ENCODE measurements at regions not wholly inside any gene's neighbourhood (a gene's known extent, or its start where the extent isn't known, plus 50 kb on each side); places are given as distances from the start of the nearest gene placed in this dataset.

DNA sequence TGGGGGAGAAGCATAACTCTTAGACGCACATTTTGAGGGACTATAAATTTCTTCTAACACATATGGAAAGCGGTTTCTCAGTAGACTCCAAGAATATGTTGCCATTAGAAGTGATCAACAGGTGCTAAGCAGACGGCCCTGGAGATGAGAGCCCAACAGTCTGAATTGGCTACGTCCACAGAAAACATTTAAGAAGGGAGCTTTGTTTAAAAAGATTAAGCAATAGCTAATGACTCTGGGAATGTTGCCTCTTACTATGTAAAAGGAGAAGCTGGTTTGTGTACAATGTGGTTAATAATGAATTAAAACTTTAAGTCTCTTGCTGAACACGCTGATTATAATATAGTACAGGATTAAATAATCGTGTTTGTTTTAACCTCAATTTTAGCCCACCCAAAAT lies 399.5 kb downstream of the SMARCA1 start:
- no peak for DNase-seq (ENCODE audit: extremely low spot score)
- no peak for TF ChIP-seq PKNOX1 (IDR thresholded peaks at IDR 0.05)
- ChIA-PET POLR2A (no interaction called here), CTCF (interaction anchor here (1.3 kb wide), 1 partner anchor 9 kb away, joined by 3 read pairs; no protein-coding TSS in a partner anchor)

DNA sequence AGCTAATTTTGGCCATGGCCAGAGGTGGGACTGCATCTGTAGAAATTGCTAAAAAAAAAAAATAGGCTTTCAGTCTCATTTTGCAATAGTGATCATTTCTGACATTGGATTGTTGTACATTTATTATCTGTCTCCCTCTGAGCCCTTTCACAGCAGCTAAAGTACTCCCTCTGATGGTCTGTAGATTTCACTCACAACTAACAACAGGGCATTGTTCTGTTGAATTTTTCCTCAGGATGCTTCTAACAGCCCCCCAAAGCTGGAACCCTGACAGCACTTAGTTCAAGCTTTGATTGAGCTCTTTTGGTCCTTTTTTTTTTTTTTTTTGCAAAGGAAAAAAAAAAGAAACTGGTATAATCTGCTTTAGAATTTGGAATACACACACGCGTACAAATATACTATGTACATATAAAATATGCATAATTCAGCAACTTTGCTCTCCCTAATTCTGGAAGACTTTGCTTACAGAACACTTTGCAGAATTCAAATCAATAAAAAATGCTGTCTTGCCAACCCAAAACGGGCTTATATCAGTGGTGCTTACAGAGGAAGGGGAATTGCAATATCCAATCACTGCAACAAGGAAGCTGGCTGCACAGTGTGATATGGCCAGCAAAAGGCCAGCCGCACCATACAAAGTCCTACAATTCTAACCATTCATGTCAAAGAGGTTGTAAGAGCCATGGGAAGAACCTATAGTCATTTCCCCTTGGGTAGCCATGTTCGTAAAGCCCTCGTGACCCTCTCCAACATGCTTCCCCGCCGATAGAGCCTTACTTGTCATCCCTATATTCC lies 406.4 kb downstream of the SMARCA1 start:
- ChIA-PET POLR2A (no interaction called here), CTCF (no interaction called here)
- no peak for DNase-seq (ENCODE audit: extremely low spot score)
- TF ChIP-seq SP1 (IDR thresholded peaks at IDR 0.05): no peak

- DNase-seq (ENCODE audit: extremely low spot score): no peak
- TF ChIP-seq SP1 (IDR thresholded peaks at IDR 0.05): no peak
- TF ChIP-seq BHLHE40 (IDR thresholded peaks at IDR 0.05; ENCODE audit: borderline replicate concordance): no peak
- TF ChIP-seq ARNT (IDR thresholded peaks at IDR 0.05): no peak
- TF ChIP-seq ZNF384 (IDR thresholded peaks at IDR 0.05): no peak
- no peak for TF ChIP-seq CTBP1 (IDR thresholded peaks at IDR 0.05; ENCODE audit: borderline replicate concordance)
- no peak for TF ChIP-seq ELF4 (IDR thresholded peaks at IDR 0.05)
- no peak for TF ChIP-seq HDGF (IDR thresholded peaks at IDR 0.05; ENCODE audit: borderline replicate concordance)
- no peak for TF ChIP-seq FOXM1 (IDR thresholded peaks at IDR 0.05; ENCODE audit: borderline replicate concordance)
- no peak for TF ChIP-seq L3MBTL2 (conservative IDR thresholded peaks at IDR 0.05)
- no peak for TF ChIP-seq NFRKB (IDR thresholded peaks at IDR 0.05)
- no peak for TF ChIP-seq LEF1 (IDR thresholded peaks at IDR 0.05; ENCODE audit: borderline replicate concordance)
- TF ChIP-seq PKNOX1 (IDR thresholded peaks at IDR 0.05): no peak
- no peak for TF ChIP-seq FOXA1 (IDR thresholded peaks at IDR 0.05)
- ChIA-PET CTCF (interaction anchor here (1.3 kb wide), 1 partner anchor 10 kb away, joined by 3 read pairs; no protein-coding TSS in a partner anchor), POLR2A (no interaction called here)
These were observed 407.4 kb downstream of the SMARCA1 start for GRCh38 chrX:129115935-129116334.

- DNase-seq (ENCODE audit: extremely low spot score): peak; percentile 72
- ChIA-PET POLR2A (no interaction called here), CTCF (interaction anchor here (0.8 to 1.3 kb wide), 3 partner anchors 9 to 46 kb away, joined by 3 to 4 read pairs (median 3); no protein-coding TSS in a partner anchor)
- TF ChIP-seq TARDBP (IDR thresholded peaks at IDR 0.05) (no peak), HDGF (IDR thresholded peaks at IDR 0.05; ENCODE audit: borderline replicate concordance) (no peak), SUZ12 (IDR thresholded peaks at IDR 0.05) (no peak), FOXK2 (IDR thresholded peaks at IDR 0.05) (no peak), PKNOX1 (IDR thresholded peaks at IDR 0.05) (no peak), BHLHE40 (IDR thresholded peaks at IDR 0.05; ENCODE audit: borderline replicate concordance) (no peak), FOXM1 (IDR thresholded peaks at IDR 0.05; ENCODE audit: borderline replicate concordance) (no peak), NFRKB (IDR thresholded peaks at IDR 0.05) (no peak), ZNF384 (IDR thresholded peaks at IDR 0.05) (no peak), ARNT (IDR thresholded peaks at IDR 0.05) (no peak), ELF4 (IDR thresholded peaks at IDR 0.05) (no peak), FOXA1 (IDR thresholded peaks at IDR 0.05) (no peak), LEF1 (IDR thresholded peaks at IDR 0.05; ENCODE audit: borderline replicate concordance) (no peak)
These were observed 408.2 kb downstream of the SMARCA1 start for GRCh38 chrX:129115104-129115503.

- no peak for TF ChIP-seq HDGF (IDR thresholded peaks at IDR 0.05; ENCODE audit: borderline replicate concordance)
- TF ChIP-seq NFRKB (IDR thresholded peaks at IDR 0.05): no peak
- no peak for DNase-seq (ENCODE audit: extremely low spot score)
- CTCF ChIA-PET: interaction anchor here (0.7 kb wide), 1 partner anchor 176 kb away, joined by 3 read pairs; no protein-coding TSS in a partner anchor
- POLR2A ChIA-PET: no interaction called here
These were observed 412.1 kb downstream of the SMARCA1 start for GRCh38 chrX:129111081-129111798.

DNA sequence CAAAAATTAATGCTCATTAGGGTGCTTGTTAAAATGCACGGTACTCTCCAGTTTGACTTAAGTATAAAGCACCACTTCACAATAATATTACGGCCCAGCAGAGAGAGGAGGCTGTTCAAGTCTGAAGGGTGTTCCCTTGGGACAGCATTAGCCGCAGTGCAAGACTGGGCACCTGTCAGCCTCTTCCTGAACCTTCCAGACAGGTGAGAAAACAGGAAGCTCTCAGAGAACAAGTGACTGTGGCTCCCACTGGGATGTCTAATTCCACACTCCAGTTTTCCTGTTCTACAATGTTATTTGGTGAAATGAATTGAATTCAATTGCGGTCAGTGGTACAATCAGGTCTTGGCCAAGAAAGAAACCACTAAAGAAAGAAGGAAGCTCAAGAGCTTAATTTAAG lies 414.4 kb downstream of the SMARCA1 start:
- CTCF ChIA-PET: interaction anchor here (1.0 kb wide), 1 partner anchor 18 kb away, joined by 7 read pairs; no protein-coding TSS in a partner anchor
- TF ChIP-seq PKNOX1 (IDR thresholded peaks at IDR 0.05) (no peak), LEF1 (IDR thresholded peaks at IDR 0.05; ENCODE audit: borderline replicate concordance) (no peak), SUZ12 (IDR thresholded peaks at IDR 0.05) (no peak), ELF4 (IDR thresholded peaks at IDR 0.05) (no peak), CTBP1 (IDR thresholded peaks at IDR 0.05; ENCODE audit: borderline replicate concordance) (no peak), L3MBTL2 (conservative IDR thresholded peaks at IDR 0.05) (no peak)
- POLR2A ChIA-PET: no interaction called here
- DNase-seq (ENCODE audit: extremely low spot score): no peak

All from HEK293T (cell line).